IMR-90 (cell line): ENCODE measurements at regions not wholly inside any gene's neighbourhood (a gene's known extent, or its start where the extent isn't known, plus 50 kb on each side); places are given as distances from the start of the nearest gene placed in this dataset.

Experiments used
- ATAC-seq: fragments of 200-7000 bp; cut with Tn5 transposase; 2 replicates; pipeline ENCODE4 v1.9.1; 2020; ENCODE audit warnings: low read depth, mild to moderate bottlenecking, moderate library complexity
- BruUV-seq: library from RNA; stranded (reverse); fragments of 400-500 nt; replicated peaks from 2 replicates; lab custom pipeline; 2021; lab: Mats Ljungman, UMichigan
- CTCF ChIA-PET: fragments of 300-600 bp; formaldehyde crosslinking; extraction: SDS; loops from one replicate; lab custom pipeline; 2021; ENCODE audit warnings: antibody characterized with exemption; lab: Yijun Ruan, JAX
- POLR2A ChIA-PET: fragments of 300-600 bp; sonication (Branson Sonifier 250); formaldehyde crosslinking; loops from one replicate; lab custom pipeline; 2022; ENCODE audit warnings: antibody characterized with exemption; ENCODE audit not compliant: unreplicated experiment; lab: Charles Lee
- DNase-seq: peaks from one replicate; pipeline ENCODE4 v3.0.0; 2013
- H2AFZ ChIP-seq: replicated peaks from 2 replicates; pipeline ENCODE3; 2013; ENCODE audit warnings: low read length, mild to moderate bottlenecking; ENCODE audit not compliant: poor library complexity
- H2AK5ac ChIP-seq: 2 replicates; pipeline ENCODE4 v1.6.1; 2013; ENCODE audit warnings: low read depth, low read length, inconsistent platforms
- H2AK9ac ChIP-seq: replicated peaks from 2 replicates; pipeline ENCODE3; 2013; ENCODE audit warnings: mild to moderate bottlenecking, low read depth, low read length, moderate library complexity; ENCODE audit not compliant: poor library complexity
- H2BK120ac ChIP-seq: 2 replicates; pipeline ENCODE4 v1.6.1; 2013; ENCODE audit warnings: low read depth, low read length, inconsistent platforms
- H2BK15ac ChIP-seq: 3 replicates; pipeline ENCODE4 v1.6.1; 2013; ENCODE audit warnings: low read depth, low read length, inconsistent platforms
- H2BK20ac ChIP-seq: 2 replicates; pipeline ENCODE4 v1.6.1; 2013; ENCODE audit warnings: low read depth, mild to moderate bottlenecking, inconsistent platforms, low read length, moderate library complexity
- H2BK5ac ChIP-seq: 2 replicates; pipeline ENCODE4 v1.6.1; 2013; ENCODE audit warnings: mild to moderate bottlenecking, low read depth, low read length, inconsistent platforms; ENCODE audit not compliant: poor library complexity, severe bottlenecking
- H3K14ac ChIP-seq: replicated peaks from 2 replicates; pipeline ENCODE4 v1.6.1; 2013; ENCODE audit warnings: low read depth, low read length, inconsistent platforms
- H3K18ac ChIP-seq: 2 replicates; pipeline ENCODE4 v1.6.1; 2013; ENCODE audit warnings: low read depth, low read length, control low read depth
- H3K23ac ChIP-seq: 2 replicates; pipeline ENCODE4 v1.6.1; 2013; ENCODE audit warnings: low read depth, low read length, inconsistent platforms
- H3K27ac ChIP-seq: 2 replicates; pipeline ENCODE4 v1.5.1; 2013; ENCODE audit warnings: mild to moderate bottlenecking, control low read depth, low read length; ENCODE audit not compliant: insufficient read depth
- H3K27me3 ChIP-seq: 2 replicates; pipeline ENCODE4 v1.6.1; 2013; ENCODE audit warnings: low read length; ENCODE audit not compliant: control insufficient read depth, insufficient read depth
- H3K36me3 ChIP-seq: 2 replicates; pipeline ENCODE4 v1.6.1; 2013; ENCODE audit warnings: low read length, mixed read lengths; ENCODE audit not compliant: control insufficient read depth, insufficient read depth
- H3K4ac ChIP-seq: 2 replicates; pipeline ENCODE4 v1.6.1; 2013; ENCODE audit warnings: low read depth, low read length, inconsistent platforms
- H3K4me1 ChIP-seq: 2 replicates; pipeline ENCODE4 v1.6.1; 2013; ENCODE audit warnings: low read length, mixed read lengths; ENCODE audit not compliant: control insufficient read depth, insufficient read depth
- H3K4me2 ChIP-seq: 2 replicates; pipeline ENCODE4 v1.6.1; 2013; ENCODE audit warnings: low read depth, mild to moderate bottlenecking, control low read depth, low read length, moderate library complexity
- H3K4me3 ChIP-seq: 2 replicates; pipeline ENCODE4 v1.5.1; 2013; ENCODE audit warnings: low read depth, mild to moderate bottlenecking, control low read depth, low read length, moderate library complexity; ENCODE audit not compliant: insufficient read depth
- H3K56ac ChIP-seq: 2 replicates; pipeline ENCODE4 v1.6.1; 2013; ENCODE audit warnings: low read length, inconsistent platforms; ENCODE audit not compliant: insufficient read depth; ENCODE audit errors: extremely low read depth
- H3K79me1 ChIP-seq, 2 experiments: 2 replicates each; pipeline ENCODE4 v1.6.1; 2013; ENCODE audit warnings: low read length in 2 of 2, inconsistent platforms in 1 of 2, low read depth in 1 of 2
- H3K9ac ChIP-seq: 2 replicates; pipeline ENCODE4 v1.6.1; 2013; ENCODE audit warnings: low read depth, low read length, control low read depth
- H3K9me1 ChIP-seq: 2 replicates; pipeline ENCODE4 v1.6.1; 2013; ENCODE audit warnings: low read length, inconsistent platforms; ENCODE audit not compliant: insufficient read depth
- H3K9me3 ChIP-seq: 2 replicates; pipeline ENCODE4 v1.6.1; 2013; ENCODE audit warnings: low read length; ENCODE audit not compliant: control insufficient read depth, insufficient read depth
- H4K20me1 ChIP-seq: 2 replicates; pipeline ENCODE4 v1.6.1; 2013; ENCODE audit warnings: low read length, inconsistent platforms; ENCODE audit not compliant: insufficient read depth
- H4K5ac ChIP-seq: 2 replicates; pipeline ENCODE4 v1.6.1; 2013; ENCODE audit warnings: mild to moderate bottlenecking, low read depth, low read length, control low read depth
- H4K8ac ChIP-seq, 2 experiments: 2 replicates each; pipeline ENCODE4 v1.6.1; 2013; ENCODE audit warnings: low read depth in 2 of 2, low read length in 2 of 2, control low read depth in 1 of 2, inconsistent platforms in 1 of 2
- H4K91ac ChIP-seq: 2 replicates; pipeline ENCODE4 v1.6.1; 2013; ENCODE audit warnings: low read depth, low read length, inconsistent platforms; ENCODE audit not compliant: insufficient read depth
- BHLHE40 ChIP-seq: fragments of 150-350 bp; IDR thresholded peaks from 2 replicates; pipeline ENCODE4 v1.6.1; 2016; ENCODE audit warnings: mild to moderate bottlenecking, low read depth, low read length
- CEBPB ChIP-seq: IDR thresholded peaks from 2 replicates; pipeline ENCODE4 v1.6.1; 2012; ENCODE audit warnings: low read depth, low read length, improper control_type of control experiment
- CHD1 ChIP-seq: IDR thresholded peaks from 2 replicates; pipeline ENCODE4 v1.6.1; 2012; ENCODE audit warnings: low read depth, low read length, improper control_type of control experiment
- CTCF ChIP-seq: conservative IDR thresholded peaks from 2 replicates; pipeline ENCODE4 v1.5.1; 2012; ENCODE audit warnings: mild to moderate bottlenecking, low read depth, low read length, improper control_type of control experiment
- ELK1 ChIP-seq: fragments of 150-350 bp; IDR thresholded peaks from 2 replicates; pipeline ENCODE4 v1.6.1; 2016; ENCODE audit warnings: low read depth, mild to moderate bottlenecking, low read length, moderate library complexity, borderline replicate concordance
- FOS ChIP-seq: fragments of 150-350 bp; IDR thresholded peaks from 2 replicates; pipeline ENCODE4 v1.6.1; 2016; ENCODE audit warnings: low read depth, low read length
- MAFK ChIP-seq: IDR thresholded peaks from 2 replicates; pipeline ENCODE4 v1.6.1; 2012; ENCODE audit warnings: low read depth, low read length, improper control_type of control experiment
- MAZ ChIP-seq: IDR thresholded peaks from 2 replicates; pipeline ENCODE4 v1.6.1; 2012; ENCODE audit warnings: low read depth, mild to moderate bottlenecking, low read length, improper control_type of control experiment, moderate library complexity, borderline replicate concordance
- MXI1 ChIP-seq: IDR thresholded peaks from 2 replicates; pipeline ENCODE4 v1.6.1; 2012; ENCODE audit warnings: low read depth, mild to moderate bottlenecking, low read length, moderate library complexity, borderline replicate concordance
- NFE2L2 ChIP-seq: fragments of 150-350 bp; IDR thresholded peaks from 2 replicates; pipeline ENCODE4 v1.6.1; 2016; ENCODE audit warnings: low read depth, mild to moderate bottlenecking, low read length
- POLR2A ChIP-seq: IDR thresholded peaks from 2 replicates; pipeline ENCODE4 v1.6.1; 2012; ENCODE audit warnings: mild to moderate bottlenecking, low read depth, low read length
- RAD21 ChIP-seq: IDR thresholded peaks from 2 replicates; pipeline ENCODE4 v1.6.1; 2012; ENCODE audit warnings: low read length, improper control_type of control experiment
- RCOR1 ChIP-seq: IDR thresholded peaks from 2 replicates; pipeline ENCODE4 v1.6.1; 2012; ENCODE audit warnings: mild to moderate bottlenecking, low read length, improper control_type of control experiment; ENCODE audit not compliant: insufficient replicate concordance
- RFX5 ChIP-seq: IDR thresholded peaks from 2 replicates; pipeline ENCODE4 v1.8.0; 2012; ENCODE audit warnings: low read depth, mild to moderate bottlenecking, low read length, moderate library complexity
- SMC3 ChIP-seq: fragments of 150-350 bp; IDR thresholded peaks from 2 replicates; pipeline ENCODE4 v1.6.1; 2016; ENCODE audit warnings: low read depth, mild to moderate bottlenecking, antibody characterized with exemption, low read length, moderate library complexity
- USF2 ChIP-seq: fragments of 150-350 bp; IDR thresholded peaks from 2 replicates; pipeline ENCODE4 v1.6.1; 2017; ENCODE audit warnings: mild to moderate bottlenecking, antibody characterized with exemption, low read length, low read depth
- WGBS, 2 experiments: methylation state at CpG; one replicate each; pipeline versions ENCODE4 v1.1.5 to v1.1.7; 2013; ENCODE audit warnings: missing lambda C conversion rate in 2 of 2; ENCODE audit not compliant: insufficient read length in 1 of 2; ENCODE audit errors: extremely low coverage in 2 of 2; 5-methylcytosine and 5-hydroxymethylcytosine counted together
- dilution Hi-C: fragments of 300-500 bp; cut with HindIII; formaldehyde crosslinking; loops from one replicate; pipeline ENCODE4 v1.14.3; 2018; ENCODE audit warnings: low sequenced_read_pairs; ENCODE audit not compliant: unreplicated experiment
- in situ Hi-C: fragments of 300-500 bp; cut with MboI; formaldehyde crosslinking; loops from 3 replicates; pipeline ENCODE4 v1.14.3; 2019; ENCODE audit warnings: low sequenced_read_pairs, inconsistent platforms, mixed read lengths
- intact Hi-C: fragments of 100-400 bp; cut with micrococcal nuclease; formaldehyde crosslinking; loops from 2 replicates; pipeline ENCODE4 v1.10.0; 2022

- Histone ChIP-seq H2AFZ (no peak overlapping the region), H3K36me3 (no peaks in the 10 kb centered on the region), H2AK5ac (no peak overlapping the region), H2AK9ac (no peak overlapping the region), H3K27me3 (no peaks in the 10 kb centered on the region; the same call in 1 of the 2 replicates), H4K20me1 (no peaks in the 10 kb centered on the region), H3K4ac (no peak overlapping the region), H2BK15ac (no peak overlapping the region), H3K27ac (no peak overlapping the region), H2BK20ac (no peak overlapping the region), H3K4me2 (no peak overlapping the region), H4K5ac (no peak overlapping the region), H3K4me3 (no peak overlapping the region), H3K9me3 (no peaks in the 10 kb centered on the region), H3K9me1 (no peaks in the 10 kb centered on the region), H3K9ac (no peak overlapping the region), H2BK5ac (no peak overlapping the region), H3K14ac (no peak overlapping the region), H2BK120ac (no peak overlapping the region), H3K23ac (no peak overlapping the region), H3K18ac (no peak overlapping the region), H3K56ac (no peak overlapping the region), H4K8ac (no peak overlapping the region), H4K91ac (no peak overlapping the region), H3K4me1 (no peaks in the 10 kb centered on the region; the same call in 1 of the 2 replicates), H3K79me1 (no peaks in the 10 kb centered on the region)
- CTCF ChIA-PET: no interaction called here
- in situ Hi-C loops (no loop called here), intact Hi-C loops (no loop called here), dilution Hi-C loops (no loop called here)
- DNase-seq (no peak), ATAC-seq (no peak)
- no TSS peak for BruUV-seq
- TF ChIP-seq RCOR1: no peak
- TF ChIP-seq USF2: no peak
- no peak for TF ChIP-seq MXI1
- TF ChIP-seq ELK1: no peak
- no peak for TF ChIP-seq FOS
- TF ChIP-seq BHLHE40: no peak
- TF ChIP-seq CEBPB: no peak
- TF ChIP-seq CHD1: no peak
- TF ChIP-seq RFX5: no peak
- TF ChIP-seq CTCF: no peak
- no peak for TF ChIP-seq SMC3
- TF ChIP-seq NFE2L2: no peak
- TF ChIP-seq POLR2A: no peak
- no peak for TF ChIP-seq RAD21
- TF ChIP-seq MAZ: no peak
- no peak for TF ChIP-seq MAFK
- no CpG with 5 or more reads among the region's 3 CpGs for WGBS, 2 experiments
- POLR2A ChIA-PET: no interaction called here
These were observed 340.3 kb upstream of the TBC1D5 start for GRCh38 chr3:18082551-18083272.
